GM23338 (cell line): ENCODE measurements at regions not wholly inside any gene's neighbourhood (a gene's known extent, or its start where the extent isn't known, plus 50 kb on each side); places are given as distances from the start of the nearest gene placed in this dataset.
"Not testable (repeated sequence)": the region's sequence is repeated elsewhere in the genome, so short reads cannot be mapped to it uniquely, and the experiment has no call there.

ENCODE experiments used
- CREB1 ChIP-seq: fragments of 250-450 bp; sonication (Bioruptor Pico); IDR thresholded peaks from 2 replicates; pipeline ENCODE4 v1.5.0; 2020; ENCODE audit warnings: low read depth, mild to moderate bottlenecking, moderate library complexity
- CTCF ChIP-seq, 2 experiments: fragments of 200-600 bp in 1 of 2; sonication (generic) in 1 of 2; conservative IDR thresholded peaks; 2 replicates each; pipeline versions ENCODE4 v1.5.1 to v1.6.1; 2016 to 2017; ENCODE audit warnings: antibody characterized with exemption in 2 of 2, low read depth in 2 of 2, mild to moderate bottlenecking in 2 of 2, moderate library complexity in 1 of 2
- ETS1 ChIP-seq: IDR thresholded peaks from 2 replicates; pipeline ENCODE4 v1.6.1; 2016; ENCODE audit warnings: antibody characterized with exemption
- EZH2 ChIP-seq: fragments of 200-600 bp; sonication (generic); IDR thresholded peaks from one replicate; pipeline ENCODE4 v1.8.0; 2017; ENCODE audit warnings: antibody characterized with exemption, mild to moderate bottlenecking, low read depth; ENCODE audit not compliant: unreplicated experiment
- EZH2phosphoT487 ChIP-seq: fragments of 200-600 bp; sonication (generic); IDR thresholded peaks from one replicate; pipeline ENCODE4 v1.8.1; 2018; ENCODE audit warnings: antibody characterized with exemption; ENCODE audit not compliant: unreplicated experiment
- JUNB ChIP-seq: IDR thresholded peaks from one replicate; pipeline ENCODE4 v1.6.1; 2016; ENCODE audit warnings: antibody characterized with exemption; ENCODE audit not compliant: unreplicated experiment
- NANOG ChIP-seq: IDR thresholded peaks from 2 replicates; pipeline ENCODE4 v1.6.1; 2016; ENCODE audit warnings: antibody characterized with exemption, borderline replicate concordance
- POLR2AphosphoS5 ChIP-seq: IDR thresholded peaks from 2 replicates; pipeline ENCODE4 v1.6.1; 2016; ENCODE audit warnings: antibody characterized with exemption, low read depth
- REST ChIP-seq: IDR thresholded peaks from one replicate; pipeline ENCODE4 v1.6.1; 2018; ENCODE audit warnings: antibody characterized with exemption; ENCODE audit not compliant: unreplicated experiment
- STAT1 ChIP-seq: IDR thresholded peaks from one replicate; pipeline ENCODE4 v1.6.1; 2016; ENCODE audit warnings: antibody characterized with exemption; ENCODE audit not compliant: unreplicated experiment
- ZNF114 ChIP-seq: fragments of 250-450 bp; sonication (Bioruptor Pico); IDR thresholded peaks from 2 replicates; pipeline ENCODE4 v1.5.0; 2020; ENCODE audit warnings: mild to moderate bottlenecking, moderate library complexity
- ZNF331 ChIP-seq: fragments of 250-450 bp; sonication (Bioruptor Pico); IDR thresholded peaks from 2 replicates; pipeline ENCODE4 v1.5.0; 2020; ENCODE audit warnings: low read depth, mild to moderate bottlenecking, moderate library complexity
- ZNF462 ChIP-seq: fragments of 250-450 bp; sonication (Bioruptor Pico); IDR thresholded peaks from 2 replicates; pipeline ENCODE4 v1.5.0; 2020; ENCODE audit warnings: mild to moderate bottlenecking, moderate library complexity

- TF ChIP-seq EZH2; CTCF (conservative IDR thresholded peaks at IDR 0.05; ENCODE audit: low read depth in 2 of 2); EZH2phosphoT487; ZNF331 (CRISPR knock-in tag); JUNB; REST; POLR2AphosphoS5; CREB1 (CRISPR knock-in tag); ZNF462 (CRISPR knock-in tag); ETS1; ZNF114; NANOG; STAT1: not testable (repeated sequence)
Observed at GRCh38 chr2:87440650-87441049, 307.2 kb upstream of the PLGLB2 start.
